Neural cell (in vitro differentiated cells): ENCODE measurements at regions not wholly inside any gene's neighbourhood (a gene's known extent, or its start where the extent isn't known, plus 50 kb on each side); places are given as distances from the start of the nearest gene placed in this dataset.

Experiments used
- H2AFZ ChIP-seq: fragments of 200-600, 300-800 bp; sonication (generic), shearing (Covaris generic); 2 replicates; pipeline ENCODE4 v1.6.0; 2014; ENCODE audit warnings: low read depth, mild to moderate bottlenecking, antibody characterized with exemption, low read length, moderate library complexity
- H3F3A ChIP-seq: fragments of 200-600 bp; shearing (Covaris generic); 2 replicates; pipeline ENCODE4 v1.6.1; 2016; ENCODE audit warnings: mild to moderate bottlenecking, moderate library complexity, mixed read lengths, antibody characterized with exemption, low read length; ENCODE audit not compliant: insufficient read depth, poor library complexity, severe bottlenecking
- H3K27ac ChIP-seq: fragments of 200-600, 300-800 bp; sonication (generic), shearing (Covaris generic); 2 replicates; pipeline ENCODE4 v1.5.1; 2014; ENCODE audit warnings: mild to moderate bottlenecking, low read length, moderate library complexity
- H3K27me3 ChIP-seq: fragments of 300-800, 200-600 bp; sonication (generic), shearing (Covaris generic); 2 replicates; pipeline ENCODE4 v1.6.0; 2014; ENCODE audit warnings: mild to moderate bottlenecking, low read depth, low read length, moderate library complexity; ENCODE audit not compliant: insufficient read depth
- H3K36me3 ChIP-seq: fragments of 300-800, 200-600 bp; sonication (generic), shearing (Covaris generic); 2 replicates; pipeline ENCODE4 v1.5.1; 2014; ENCODE audit warnings: mild to moderate bottlenecking, antibody characterized with exemption, low read length, moderate library complexity; ENCODE audit not compliant: insufficient read depth
- H3K4me2 ChIP-seq: fragments of 300-800, 200-600 bp; sonication (generic), shearing (Covaris generic); 2 replicates; pipeline ENCODE4 v1.6.0; 2014; ENCODE audit warnings: mild to moderate bottlenecking, low read length
- H3K4me3 ChIP-seq: fragments of 300-800, 200-600 bp; sonication (generic), shearing (Covaris generic); 2 replicates; pipeline ENCODE4 v1.5.1; 2014; ENCODE audit warnings: mild to moderate bottlenecking, low read length, moderate library complexity
- H3K79me2 ChIP-seq: fragments of 200-600 bp; shearing (Covaris generic); replicated peaks from 2 replicates; pipeline ENCODE4 v1.6.0; 2014; ENCODE audit warnings: mild to moderate bottlenecking, low read length, moderate library complexity; ENCODE audit not compliant: insufficient read depth
- H3K9ac ChIP-seq: fragments of 300-800, 200-600 bp; sonication (generic), shearing (Covaris generic); 2 replicates; pipeline ENCODE4 v1.6.1; 2016; ENCODE audit warnings: mild to moderate bottlenecking, low read length, mixed read lengths
- H3K9me2 ChIP-seq: fragments of 200-600 bp; shearing (Covaris generic); 2 replicates; pipeline ENCODE4 v1.6.1; 2016; ENCODE audit warnings: mild to moderate bottlenecking, low read length, mixed read lengths; ENCODE audit not compliant: insufficient read depth
- H3K9me3 ChIP-seq: fragments of 200-600, 300-800 bp; sonication (generic), shearing (Covaris generic); 2 replicates; pipeline ENCODE4 v1.6.1; 2016; ENCODE audit warnings: mild to moderate bottlenecking, mixed run types, low read length, moderate library complexity, mixed read lengths
- H4K20me1 ChIP-seq: fragments of 200-600 bp; shearing (Covaris generic); 2 replicates; pipeline ENCODE4 v1.6.1; 2016; ENCODE audit warnings: mild to moderate bottlenecking, mixed run types; ENCODE audit not compliant: insufficient read depth
- CTCF ChIP-seq: fragments of 450-650 bp; IDR thresholded peaks from 2 replicates; pipeline ENCODE4 v1.5.1; 2014; ENCODE audit warnings: antibody characterized with exemption, mild to moderate bottlenecking, moderate library complexity; ENCODE audit not compliant: poor library complexity, severe bottlenecking
- EP300 ChIP-seq: fragments of 450-650 bp; conservative IDR thresholded peaks from 2 replicates; pipeline ENCODE4 v1.6.1; 2014; ENCODE audit warnings: antibody characterized with exemption, mild to moderate bottlenecking, moderate library complexity; ENCODE audit not compliant: poor library complexity, severe bottlenecking
- EZH2 ChIP-seq: fragments of 200-600, 300-800 bp; shearing (Covaris generic), sonication (generic); IDR thresholded peaks from 2 replicates; pipeline ENCODE4 v1.6.1; 2014; ENCODE audit warnings: antibody characterized with exemption, low read length, borderline replicate concordance, mild to moderate bottlenecking; ENCODE audit not compliant: insufficient read depth, poor library complexity, severe bottlenecking
- MXI1 ChIP-seq: fragments of 450-650 bp; conservative IDR thresholded peaks from 2 replicates; pipeline ENCODE4 v1.6.1; 2014; ENCODE audit warnings: antibody characterized with exemption, mild to moderate bottlenecking; ENCODE audit not compliant: poor library complexity, severe bottlenecking
- POLR2AphosphoS5 ChIP-seq: IDR thresholded peaks from 2 replicates; pipeline ENCODE4 v1.6.1; 2012
- RAD21 ChIP-seq: fragments of 450-650 bp; conservative IDR thresholded peaks from 2 replicates; pipeline ENCODE4 v1.6.1; 2014; ENCODE audit warnings: antibody characterized with exemption, mild to moderate bottlenecking, moderate library complexity
- REST ChIP-seq: IDR thresholded peaks from 2 replicates; pipeline ENCODE4 v1.6.1; 2012; ENCODE audit warnings: borderline replicate concordance
- SMC3 ChIP-seq: fragments of 450-650 bp; conservative IDR thresholded peaks from 2 replicates; pipeline ENCODE4 v1.6.1; 2014; ENCODE audit warnings: antibody characterized with exemption, mild to moderate bottlenecking, moderate library complexity; ENCODE audit not compliant: poor library complexity
- TAF1 ChIP-seq: IDR thresholded peaks from 2 replicates; pipeline ENCODE4 v1.6.1; 2012; ENCODE audit warnings: low read depth

- no peaks in the 10 kb centered on the region for H3K27me3 ChIP-seq
- H3K27ac ChIP-seq: no peak overlapping the region
- H2AFZ ChIP-seq: no peak overlapping the region
Measured at GRCh38 chr3:152102410-152102809, 166.3 kb upstream of the MBNL1 start.

GRCh38 chr3:152103257-152103656, 165.5 kb upstream of the MBNL1 start:
- no peak overlapping the region for H3K9ac ChIP-seq
- H3K4me2 ChIP-seq: no peak overlapping the region
- no peaks in the 10 kb centered on the region for H3F3A ChIP-seq
- H3K36me3 ChIP-seq: no peaks in the 10 kb centered on the region
- H3K9me2 ChIP-seq: no peaks in the 10 kb centered on the region
- H3K27me3 ChIP-seq: no peaks in the 10 kb centered on the region
- H3K4me3 ChIP-seq: no peak overlapping the region
- H3K27ac ChIP-seq: no peak overlapping the region
- no peaks in the 10 kb centered on the region for H4K20me1 ChIP-seq
- H2AFZ ChIP-seq: no peak overlapping the region
- H3K79me2 ChIP-seq: no peaks in the 10 kb centered on the region
- no peaks in the 10 kb centered on the region for H3K9me3 ChIP-seq
- TF ChIP-seq SMC3 (no peak), RAD21 (no peak), EP300 (no peak), EZH2 (no peak), TAF1 (no peak), REST (no peak), POLR2AphosphoS5 (no peak)

More at GRCh38 chr3:152102410-152102809, 166.3 kb upstream of the MBNL1 start:
- no peaks in the 10 kb centered on the region for H4K20me1 ChIP-seq
- no peak for TF ChIP-seq CTCF
- TF ChIP-seq TAF1: no peak
- TF ChIP-seq EZH2: no peak
- no peak for TF ChIP-seq REST
- no peak for TF ChIP-seq RAD21
- no peak for TF ChIP-seq MXI1
- no peak for TF ChIP-seq POLR2AphosphoS5
- TF ChIP-seq EP300: no peak
- no peak for TF ChIP-seq SMC3
- no peaks in the 10 kb centered on the region for H3K9me2 ChIP-seq
- H3F3A ChIP-seq: no peaks in the 10 kb centered on the region
- H3K4me3 ChIP-seq: no peak overlapping the region
- no peak overlapping the region for H3K4me2 ChIP-seq
- H3K79me2 ChIP-seq: no peaks in the 10 kb centered on the region
- no peak overlapping the region for H3K9ac ChIP-seq
- no peaks in the 10 kb centered on the region for H3K9me3 ChIP-seq
- H3K36me3 ChIP-seq: no peaks in the 10 kb centered on the region
